ENCODE measurements at regions not wholly inside any gene's neighbourhood (a gene's known extent, or its start where the extent isn't known, plus 50 kb on each side); places are given as distances from the start of the nearest gene placed in this dataset.
"Not testable (repeated sequence)": the region's sequence is repeated elsewhere in the genome, so short reads cannot be mapped to it uniquely, and the experiment has no call there.

DNA sequence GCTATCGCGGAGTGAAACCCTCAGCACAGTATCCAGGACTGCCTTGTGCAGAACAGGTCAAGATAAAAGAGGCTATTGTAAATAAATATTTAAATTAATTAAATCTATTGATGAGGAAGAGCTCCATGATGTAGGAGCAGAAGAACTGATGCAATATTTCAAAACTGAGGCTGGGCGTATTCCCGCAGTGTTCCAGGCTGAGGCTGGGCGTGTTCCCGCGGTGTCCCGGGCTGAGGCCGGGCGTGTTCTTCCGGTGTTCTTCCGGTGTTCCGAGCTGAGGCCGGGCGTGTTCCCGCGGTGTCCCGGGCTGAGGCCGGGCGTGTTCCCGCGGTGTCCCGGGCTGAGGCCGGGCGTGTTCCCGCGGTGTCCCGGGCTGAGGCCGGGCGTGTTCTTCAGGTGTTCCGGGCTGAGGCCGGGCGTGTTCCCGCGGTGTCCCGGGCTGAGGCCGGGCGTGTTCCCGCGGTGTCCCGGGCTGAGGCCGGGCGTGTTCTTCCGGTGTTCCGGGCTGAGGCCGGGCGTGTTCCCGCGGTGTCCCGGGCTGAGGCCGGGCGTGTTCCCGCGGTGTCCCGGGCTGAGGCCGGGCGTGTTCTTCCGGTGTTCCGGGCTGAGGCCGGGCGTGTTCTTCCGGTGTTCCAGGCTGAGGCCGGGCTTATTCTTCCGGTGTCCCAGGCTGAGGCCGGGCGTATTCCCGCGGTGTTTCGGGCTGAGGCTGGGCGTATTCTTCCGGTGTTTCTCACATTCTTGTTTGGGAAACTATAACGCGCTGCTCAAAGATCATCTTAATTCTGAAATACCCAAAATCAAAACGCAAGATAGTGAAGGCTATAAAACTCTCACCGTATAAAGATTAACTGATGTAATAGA, 130.1 kb upstream of the FRG1 start:
- not testable (repeated sequence) for DNase-seq (ENCODE audit: low read depth in 2 of 2)

GRCh38 chr4:189815404-189816192, 125.1 kb upstream of the FRG1 start:
- no peak for DNase-seq (ENCODE audit: low read depth in 2 of 2)

GRCh38 chr4:189822326-189822725, 118.3 kb upstream of the FRG1 start:
- DNase-seq (ENCODE audit: low read depth in 2 of 2): no peak

- DNase-seq (ENCODE audit: low read depth in 2 of 2): no peak
Measured at GRCh38 chr4:189823591-189823990, 117.1 kb upstream of the FRG1 start.

DNA sequence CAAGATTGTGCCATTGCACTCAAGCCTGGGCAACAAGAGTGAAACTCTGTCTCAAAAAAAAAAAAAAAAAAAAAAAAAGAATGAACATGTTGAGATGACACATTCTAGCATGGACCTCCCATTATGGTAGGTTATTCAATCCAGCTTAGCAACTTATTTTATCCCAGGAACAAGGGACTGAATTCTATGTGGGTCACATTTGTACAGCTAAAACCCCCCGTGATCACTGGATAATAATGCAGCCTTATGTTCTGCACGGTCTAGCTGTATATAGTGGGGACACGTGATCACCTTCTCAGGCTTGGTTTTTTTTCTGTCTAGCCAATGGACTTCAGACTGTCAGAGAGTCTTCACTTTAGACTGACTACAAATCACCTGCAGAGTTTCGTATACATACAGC, 115.2 kb upstream of the FRG1 start:
- DNase-seq (ENCODE audit: low read depth in 2 of 2): no peak

DNA sequence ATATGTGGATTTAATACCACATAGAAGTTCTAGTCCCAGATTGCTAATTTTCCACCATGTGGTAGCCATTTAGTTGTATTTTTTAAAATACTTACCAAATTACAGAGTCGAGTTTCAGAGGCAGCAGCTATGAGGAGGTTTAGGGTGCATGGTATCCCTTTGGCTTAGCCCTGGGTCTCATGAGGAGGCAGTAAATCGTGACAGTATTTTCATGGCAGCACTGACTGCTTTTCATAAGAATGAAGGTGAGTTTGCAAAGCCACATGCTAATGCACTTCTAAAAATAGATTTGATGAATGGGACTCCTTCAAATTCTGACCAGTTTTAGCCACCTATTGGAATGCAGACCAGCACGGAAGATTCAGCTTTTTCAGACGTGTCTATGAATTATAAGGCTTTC, 114.0 kb upstream of the FRG1 start:
- no peak for DNase-seq (ENCODE audit: low read depth in 2 of 2)

GRCh38 chr4:189828081-189828697, 112.5 kb upstream of the FRG1 start:
- no peak for DNase-seq (ENCODE audit: low read depth in 2 of 2)

GRCh38 chr4:189832528-189832927, 108.1 kb upstream of the FRG1 start:
- no peak for DNase-seq (ENCODE audit: low read depth in 2 of 2)

DNA sequence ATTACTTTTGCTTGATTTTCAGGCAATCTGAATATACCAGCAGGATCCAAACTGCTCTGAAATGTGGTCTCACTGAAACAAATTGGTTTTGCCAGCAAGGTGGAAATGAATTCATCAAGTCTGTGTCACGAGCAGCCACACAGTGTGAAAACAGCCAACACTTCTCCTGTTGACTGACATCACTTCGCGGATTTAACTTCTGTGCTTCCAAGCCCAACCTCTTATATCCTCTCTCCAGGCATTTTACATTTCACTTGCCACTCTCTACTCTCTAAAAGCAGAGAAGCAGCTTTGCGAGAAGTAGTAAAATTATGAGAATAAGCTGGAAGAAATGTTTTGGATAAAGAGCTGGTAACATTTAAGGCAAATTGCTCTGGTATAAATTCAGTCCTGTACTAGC, 106.1 kb upstream of the FRG1 start:
- no peak for DNase-seq (ENCODE audit: low read depth in 2 of 2)

- DNase-seq (ENCODE audit: low read depth in 2 of 2): no peak
Measured at GRCh38 chr4:189835505-189835904, 105.2 kb upstream of the FRG1 start.

- DNase-seq (ENCODE audit: low read depth in 2 of 2): no peak
Measured at GRCh38 chr4:189837471-189837870, 103.2 kb upstream of the FRG1 start.

DNA sequence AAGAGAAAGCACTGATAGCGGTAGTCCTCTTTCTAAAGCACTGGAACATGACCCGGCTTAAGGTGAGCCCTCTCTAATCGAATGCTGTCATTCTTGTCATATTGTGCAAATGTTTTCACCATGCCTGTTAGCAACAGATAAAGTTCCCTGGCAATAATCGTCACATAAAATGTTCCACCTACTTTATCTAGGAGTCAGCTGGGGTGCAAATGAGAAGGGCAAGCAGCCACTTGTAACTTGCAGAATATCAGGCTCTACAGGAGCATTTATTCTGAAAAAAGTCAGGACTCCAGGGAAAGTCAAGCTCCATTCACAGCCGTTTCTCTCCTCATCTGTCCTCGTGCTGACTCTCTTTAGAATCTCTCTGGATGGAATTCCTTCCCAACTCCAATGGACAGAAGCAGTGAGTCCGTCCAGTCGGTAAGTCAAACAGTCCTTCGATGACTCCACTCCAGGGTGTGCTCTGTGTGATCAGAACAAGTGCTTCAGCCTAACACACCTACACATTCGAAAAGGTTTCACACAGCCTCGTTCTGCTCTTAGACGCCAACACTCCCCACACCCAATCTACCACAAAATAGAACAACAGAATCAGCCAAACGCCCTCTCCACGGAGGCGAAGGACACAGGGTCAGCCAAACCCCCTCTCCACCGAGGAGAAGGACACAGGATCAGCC, 101.7 kb upstream of the FRG1 start:
- no peak for DNase-seq (ENCODE audit: low read depth in 2 of 2)

GRCh38 chr4:189840356-189840755, 100.3 kb upstream of the FRG1 start:
- no peak for DNase-seq (ENCODE audit: low read depth in 2 of 2)

- DNase-seq (ENCODE audit: low read depth in 2 of 2): no peak
Measured at GRCh38 chr4:189843413-189844009, 97.2 kb upstream of the FRG1 start.

DNA sequence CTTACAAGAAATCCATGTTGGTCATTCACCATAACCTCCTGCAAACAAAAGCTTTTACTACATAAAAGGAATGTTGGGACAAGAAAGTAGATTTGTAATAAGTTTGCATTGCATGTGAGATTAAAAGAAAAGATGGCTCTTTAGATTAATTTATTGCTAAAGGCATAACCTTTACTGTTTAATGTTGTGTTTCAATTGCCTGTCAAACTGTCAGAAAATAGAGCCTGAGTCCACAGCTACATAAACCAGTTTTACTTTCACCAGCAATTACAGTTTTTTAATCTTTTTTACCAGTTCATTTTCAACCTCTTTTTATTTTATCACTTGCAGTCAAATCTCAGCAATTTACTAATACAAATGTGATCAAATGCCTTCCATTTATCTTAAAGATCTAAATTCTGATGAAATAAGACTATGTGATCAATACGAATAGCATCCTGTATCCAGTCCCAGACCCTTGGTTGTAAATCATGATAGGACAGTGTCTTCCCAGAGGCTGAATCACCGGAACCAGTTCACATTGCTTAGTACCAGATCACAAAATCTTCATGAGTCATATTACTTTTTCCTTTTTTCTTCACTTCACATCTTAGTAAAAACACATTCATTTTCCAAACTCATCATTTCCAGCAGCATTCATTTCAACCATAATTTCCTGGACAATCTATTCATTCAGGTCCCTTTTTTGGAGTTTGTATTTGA, 95.4 kb upstream of the FRG1 start:
- no peak for DNase-seq (ENCODE audit: low read depth in 2 of 2)

DNA sequence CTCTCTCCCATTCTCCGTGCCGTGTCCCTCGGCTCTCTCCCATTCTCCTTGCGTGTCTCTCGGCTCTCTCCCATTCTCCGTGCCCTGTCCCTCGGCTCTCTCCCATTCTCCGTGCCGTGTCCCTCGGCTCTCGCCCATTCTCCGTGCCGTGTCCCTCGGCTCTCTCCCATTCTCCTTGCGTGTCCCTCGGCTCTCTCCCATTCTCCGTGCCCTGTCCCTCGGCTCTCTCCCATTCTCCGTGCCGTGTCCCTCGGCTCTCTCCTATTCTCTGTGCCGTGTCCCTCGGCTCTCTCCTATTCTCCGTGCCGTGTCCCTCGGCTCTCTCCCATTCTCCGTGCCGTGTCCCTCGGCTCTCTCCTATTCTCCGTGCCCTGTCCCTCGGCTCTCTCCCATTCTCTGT, 94.6 kb upstream of the FRG1 start:
- DNase-seq (ENCODE audit: low read depth in 2 of 2): not testable (repeated sequence)

DNA sequence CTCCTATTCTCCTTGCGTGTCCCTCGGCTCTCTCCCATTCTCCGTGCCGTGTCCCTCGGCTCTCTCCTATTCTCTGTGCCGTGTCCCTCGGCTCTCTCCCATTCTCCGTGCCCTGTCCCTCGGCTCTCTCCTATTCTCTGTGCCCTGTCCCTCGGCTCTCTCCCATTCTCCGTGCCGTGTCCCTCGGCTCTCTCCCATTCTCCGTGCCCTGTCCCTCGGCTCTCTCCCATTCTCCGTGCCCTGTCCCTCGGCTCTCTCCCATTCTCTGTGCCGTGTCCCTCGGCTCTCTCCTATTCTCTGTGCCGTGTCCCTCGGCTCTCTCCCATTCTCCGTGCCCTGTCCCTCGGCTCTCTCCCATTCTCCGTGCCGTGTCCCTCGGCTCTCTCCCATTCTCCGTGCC, 94.1 kb upstream of the FRG1 start:
- not testable (repeated sequence) for DNase-seq (ENCODE audit: low read depth in 2 of 2)

GRCh38 chr4:189848672-189849071, 92.0 kb upstream of the FRG1 start:
- DNase-seq (ENCODE audit: low read depth in 2 of 2): not testable (repeated sequence)

DNA sequence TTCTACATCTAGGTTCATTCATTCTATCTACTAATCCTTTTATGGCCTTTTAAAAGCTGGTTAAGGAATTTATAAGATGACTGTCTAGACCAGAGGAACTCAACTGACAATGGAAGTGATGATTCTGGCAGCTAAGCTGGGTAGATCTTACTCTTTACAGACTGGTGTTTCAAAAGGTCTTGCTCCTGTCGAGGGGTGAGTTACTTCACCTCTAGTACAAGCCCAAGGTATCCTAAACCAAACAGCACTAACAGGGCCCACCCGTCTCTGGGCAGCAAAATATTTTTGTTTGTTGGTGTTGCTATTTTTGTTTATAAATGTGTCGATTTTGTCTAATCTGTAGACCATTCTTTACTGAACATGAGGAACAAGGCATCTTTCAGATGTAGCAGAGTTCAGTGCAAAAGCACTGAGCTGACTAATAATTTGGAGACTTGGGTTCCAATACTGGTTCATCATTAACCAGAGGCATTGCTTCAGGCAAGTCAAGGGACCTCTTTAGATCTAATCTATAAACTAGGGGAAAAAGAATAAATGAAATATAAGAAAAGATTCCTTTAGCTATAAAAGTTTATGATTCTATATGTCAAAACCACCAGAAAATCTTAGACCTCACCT, 90.3 kb upstream of the FRG1 start:
- no peak for DNase-seq (ENCODE audit: low read depth in 2 of 2)

GRCh38 chr4:189858435-189858834, 82.2 kb upstream of the FRG1 start:
- no peak for DNase-seq (ENCODE audit: low read depth in 2 of 2)

DNA sequence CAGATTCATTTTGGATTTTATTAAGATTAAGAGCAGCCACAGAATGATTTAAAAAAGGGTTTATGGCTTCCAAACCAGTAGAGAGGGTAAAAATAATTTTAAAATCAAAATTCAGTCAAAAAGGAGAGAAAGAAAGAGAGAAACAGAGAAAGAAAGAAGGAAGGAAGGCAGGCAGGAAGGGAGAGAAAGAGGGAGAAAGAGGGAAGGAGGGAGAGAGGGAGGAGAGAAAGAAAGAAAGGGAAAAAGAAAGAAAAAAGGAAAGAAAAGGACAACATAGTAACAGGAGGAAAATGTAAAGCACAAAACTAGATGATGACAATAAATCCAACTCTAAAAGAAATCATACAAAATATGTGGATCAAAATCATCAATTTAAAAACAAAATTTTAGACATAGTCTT, 79.6 kb upstream of the FRG1 start:
- no peak for DNase-seq (ENCODE audit: low read depth in 2 of 2)

Measured in stimulated activated CD4-positive, alpha-beta T cell treated with anti-CD3 and anti-CD28 coated beads, Interleukin-15, amount 100 ng/mL, for 48 hours (primary cell).